ENCODE measurements at regions not wholly inside any gene's neighbourhood (a gene's known extent, or its start where the extent isn't known, plus 50 kb on each side); places are given as distances from the start of the nearest gene placed in this dataset.

DNA sequence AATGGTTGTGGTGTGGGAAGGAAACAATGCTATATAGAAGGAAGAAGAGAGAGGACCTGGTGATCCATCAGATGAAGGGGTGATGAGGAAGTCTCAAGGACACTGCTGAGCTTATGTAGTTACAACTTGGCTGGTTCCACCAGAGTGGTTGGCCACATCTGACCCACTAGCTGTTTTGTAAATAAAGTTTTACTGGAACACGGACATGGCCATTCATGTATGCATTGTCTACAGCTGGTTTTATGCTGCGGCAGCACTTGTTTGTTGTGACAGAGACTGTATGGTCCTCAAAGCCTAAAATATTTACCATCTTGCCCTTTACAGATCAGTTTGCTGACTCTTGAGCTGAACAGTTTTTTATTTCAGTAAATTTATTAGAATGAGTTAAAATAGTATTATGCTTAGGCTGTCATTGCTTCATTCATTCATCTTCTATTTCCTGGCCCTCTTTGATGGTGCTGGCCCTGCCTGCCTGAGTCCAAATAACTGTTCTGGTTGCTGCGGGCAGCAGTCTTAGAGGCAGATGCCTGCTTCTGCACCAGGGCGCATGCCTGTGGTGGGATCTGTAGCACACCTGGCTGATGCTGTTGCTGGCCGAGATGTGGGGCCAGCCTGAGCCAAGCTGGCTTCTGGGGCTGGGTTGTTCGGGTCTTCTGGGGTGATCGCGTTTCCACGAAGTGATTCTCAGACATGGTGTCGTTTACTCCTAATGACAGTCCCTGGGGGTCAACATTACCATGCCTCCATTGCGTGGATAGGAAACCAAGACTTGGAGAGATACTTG is 61.4 kb upstream of the WNT4 start:
- Histone ChIP-seq H3K4me3 (no peak overlapping the region), H3K27me3 (peaks cover 0 to 9% of the 10 kb centered on the region in 2 donors), H3K4me1 (peaks cover 13% of the 10 kb centered on the region), H3K27ac (no peak overlapping the region), H3K9me3 (no peaks in the 10 kb centered on the region), H3K36me3 (replicated peaks in 1 of 2; ENCODE audit: insufficient read depth in 1 of 2, low read depth in 2 of 2) (no peaks in the 10 kb centered on the region)
- ATAC-seq (no peak), DNase-seq (no peak)
- 72 to 83% methylated on average over 10 to 11 of the region's 11 CpGs for WGBS, 2 donors
- no peak for TF ChIP-seq POLR2A (IDR thresholded peaks at IDR 0.05)
- TF ChIP-seq, protein P1, sequence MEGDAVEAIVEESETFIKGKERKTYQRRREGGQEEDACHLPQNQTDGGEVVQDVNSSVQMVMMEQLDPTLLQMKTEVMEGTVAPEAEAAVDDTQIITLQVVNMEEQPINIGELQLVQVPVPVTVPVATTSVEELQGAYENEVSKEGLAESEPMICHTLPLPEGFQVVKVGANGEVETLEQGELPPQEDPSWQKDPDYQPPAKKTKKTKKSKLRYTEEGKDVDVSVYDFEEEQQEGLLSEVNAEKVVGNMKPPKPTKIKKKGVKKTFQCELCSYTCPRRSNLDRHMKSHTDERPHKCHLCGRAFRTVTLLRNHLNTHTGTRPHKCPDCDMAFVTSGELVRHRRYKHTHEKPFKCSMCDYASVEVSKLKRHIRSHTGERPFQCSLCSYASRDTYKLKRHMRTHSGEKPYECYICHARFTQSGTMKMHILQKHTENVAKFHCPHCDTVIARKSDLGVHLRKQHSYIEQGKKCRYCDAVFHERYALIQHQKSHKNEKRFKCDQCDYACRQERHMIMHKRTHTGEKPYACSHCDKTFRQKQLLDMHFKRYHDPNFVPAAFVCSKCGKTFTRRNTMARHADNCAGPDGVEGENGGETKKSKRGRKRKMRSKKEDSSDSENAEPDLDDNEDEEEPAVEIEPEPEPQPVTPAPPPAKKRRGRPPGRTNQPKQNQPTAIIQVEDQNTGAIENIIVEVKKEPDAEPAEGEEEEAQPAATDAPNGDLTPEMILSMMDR (IDR thresholded peaks at IDR 0.05): no peak
- intact Hi-C loops (cut with DNase I): no loop called here

DNA sequence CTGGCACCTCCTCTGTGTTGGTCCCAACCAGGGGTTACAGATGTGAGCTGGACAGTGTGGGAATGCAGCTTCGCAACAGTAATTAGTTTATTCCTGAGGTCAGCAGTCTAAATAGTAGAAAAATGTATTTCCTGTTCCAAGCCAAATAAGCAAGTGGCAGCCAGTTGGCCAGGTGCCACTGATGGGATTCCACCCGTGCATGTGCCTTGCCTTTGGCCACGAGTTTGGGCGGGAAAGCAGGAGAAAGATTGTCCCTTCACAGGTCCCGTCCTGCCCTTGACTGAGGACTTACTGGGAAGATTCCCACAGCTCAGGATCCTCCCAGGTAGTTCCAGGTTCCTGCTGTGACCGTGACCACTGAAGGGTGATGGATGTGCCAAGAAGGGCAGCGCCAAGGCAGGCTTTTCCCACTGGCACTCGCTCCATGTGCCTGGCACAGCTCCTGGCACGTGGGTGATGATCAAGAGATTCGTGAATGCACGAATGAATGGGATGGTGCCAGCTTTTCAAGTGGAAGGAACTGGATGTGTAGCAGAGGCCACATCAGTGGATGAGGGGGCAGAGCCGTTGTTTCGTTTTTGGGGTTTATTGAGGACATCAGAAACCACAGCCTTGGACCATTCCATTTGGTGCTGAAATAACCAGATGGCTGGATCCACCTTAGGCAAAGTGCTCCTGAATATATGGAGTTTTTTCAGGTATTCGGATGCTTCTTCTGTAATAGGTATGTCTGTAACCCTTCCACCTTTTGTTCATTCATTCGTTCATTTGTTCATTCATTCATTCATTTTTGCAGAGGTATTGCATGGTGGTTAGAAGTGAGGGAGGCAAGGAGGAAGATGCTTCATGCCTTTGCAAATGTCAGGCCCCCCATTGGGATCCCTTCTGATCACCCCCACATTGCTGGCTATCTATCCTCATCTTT is 62.4 kb upstream of the WNT4 start:
- peak; percentile 67 for ATAC-seq

DNA sequence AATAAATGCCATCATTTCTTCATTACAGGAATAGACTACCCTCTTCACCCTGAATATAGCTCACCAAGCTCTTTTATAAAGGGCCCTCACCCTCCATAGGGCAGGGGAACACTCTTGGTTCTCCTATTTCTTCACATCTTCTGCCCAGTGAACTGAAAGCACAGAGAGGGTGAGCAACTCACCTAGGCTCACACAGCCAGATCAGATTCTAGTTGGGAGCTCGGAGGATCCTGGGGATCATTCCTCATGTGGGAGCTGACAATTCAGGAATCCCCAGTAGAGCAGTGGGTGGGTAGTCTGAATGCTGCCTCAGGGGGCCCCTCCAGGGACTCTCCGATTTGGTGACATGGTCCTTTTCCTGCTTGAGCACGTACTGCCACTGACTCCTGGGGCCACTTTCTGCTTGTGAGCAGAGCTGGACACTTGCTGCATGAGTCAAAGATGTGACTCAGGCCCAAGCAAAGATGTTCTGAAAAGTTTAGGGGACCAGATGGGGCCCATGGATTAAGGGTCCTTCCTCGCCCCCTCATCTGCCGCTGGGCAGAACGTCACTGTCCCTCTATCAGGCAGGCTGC is 63.7 kb upstream of the WNT4 start:
- intact Hi-C loops (cut with DNase I): no loop called here
- peaks cover 0 to 9% of the 10 kb centered on the region in 2 donors for H3K27me3 ChIP-seq

More for the DNA sequence above, 62.4 kb upstream of the WNT4 start:
- Histone ChIP-seq H3K36me3 (replicated peaks in 1 of 2; ENCODE audit: insufficient read depth in 1 of 2, low read depth in 2 of 2) (no peaks in the 10 kb centered on the region), H3K27ac (no peak overlapping the region), H3K9me3 (no peaks in the 10 kb centered on the region), H3K4me1 (peaks cover 13% of the 10 kb centered on the region), H3K4me3 (no peak overlapping the region), H3K27me3 (peaks cover 0 to 9% of the 10 kb centered on the region in 2 donors)
- peak; percentile 70 to 81 (median 78) for DNase-seq
- no peak for TF ChIP-seq POLR2A (IDR thresholded peaks at IDR 0.05)
- TF ChIP-seq, protein P1 (IDR thresholded peaks at IDR 0.05): no peak
- intact Hi-C loops (cut with DNase I): no loop called here
- WGBS, 2 donors: 19 to 20% methylated on average over 11 to 15 of the region's 15 CpGs

DNA sequence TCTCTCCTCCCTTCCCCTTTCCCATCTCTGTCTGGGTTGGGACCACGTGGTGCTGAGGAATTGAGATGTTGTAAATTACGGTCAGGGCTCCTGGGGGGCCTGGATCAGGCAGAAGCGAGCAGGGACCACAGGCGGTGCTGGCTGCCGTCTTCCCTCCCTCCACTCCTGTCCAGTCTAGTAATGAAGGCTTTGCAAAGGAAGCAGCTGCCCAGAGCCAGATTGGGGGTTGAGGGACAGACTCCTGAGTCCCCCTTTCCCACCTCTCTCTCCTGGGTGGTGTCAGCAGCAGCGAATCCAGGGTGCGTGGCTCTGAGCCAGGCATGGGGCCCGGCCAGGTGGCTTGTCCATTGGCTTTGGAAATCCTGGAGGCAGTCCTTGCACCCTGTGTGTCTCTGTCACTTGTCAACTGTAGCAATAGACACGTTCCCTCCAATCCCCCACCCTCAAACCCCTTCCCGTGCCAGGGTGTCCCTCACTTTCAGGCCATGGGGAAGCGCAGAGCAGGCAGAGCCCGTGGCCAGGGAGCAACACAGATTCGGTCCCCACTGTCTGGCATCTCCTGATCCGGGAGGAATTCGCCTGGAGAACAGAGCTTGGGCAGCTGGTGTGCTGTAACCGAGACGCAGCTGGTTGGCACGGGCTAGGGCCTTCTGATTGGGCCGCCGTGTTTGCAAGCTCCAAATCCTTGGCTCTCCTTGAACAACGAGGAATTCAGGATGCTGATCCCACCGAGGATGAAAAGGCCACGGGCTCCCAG is 64.8 kb upstream of the WNT4 start:
- Histone ChIP-seq H3K4me1 (peaks cover 13% of the 10 kb centered on the region), H3K27ac (no peak overlapping the region), H3K27me3 (peaks cover 0 to 9% of the 10 kb centered on the region in 2 donors), H3K9me3 (no peaks in the 10 kb centered on the region), H3K36me3 (replicated peaks in 1 of 2; ENCODE audit: insufficient read depth in 1 of 2, low read depth in 2 of 2) (no peaks in the 10 kb centered on the region), H3K4me3 (no peak overlapping the region)
- intact Hi-C loops (cut with DNase I): no loop called here
- ATAC-seq (no peak), DNase-seq (no peak)
- no peak for TF ChIP-seq POLR2A (IDR thresholded peaks at IDR 0.05)
- TF ChIP-seq, protein P1 (IDR thresholded peaks at IDR 0.05): no peak
- 31 to 40% methylated on average over 20 to 23 of the region's 23 CpGs for WGBS, 2 donors

More for the DNA sequence above, 63.7 kb upstream of the WNT4 start:
- ATAC-seq (no peak), DNase-seq (no peak)
- Histone ChIP-seq H3K4me1 (peaks cover 13% of the 10 kb centered on the region), H3K4me3 (no peak overlapping the region), H3K36me3 (replicated peaks in 1 of 2; ENCODE audit: insufficient read depth in 1 of 2, low read depth in 2 of 2) (no peaks in the 10 kb centered on the region), H3K9me3 (no peaks in the 10 kb centered on the region), H3K27ac (no peak overlapping the region)
- 88 to 90% methylated on average over 6 of the region's 6 CpGs for WGBS, 2 donors
- TF ChIP-seq, protein P1 (IDR thresholded peaks at IDR 0.05): no peak
- no peak for TF ChIP-seq POLR2A (IDR thresholded peaks at IDR 0.05)
